DMS53 treated with DMSO at 0.1 percent for 48 hours (cell line): ENCODE measurements at regions not wholly inside any gene's neighbourhood (a gene's known extent, or its start where the extent isn't known, plus 50 kb on each side); places are given as distances from the start of the nearest gene placed in this dataset.

ENCODE experiments used
- DNase-seq: peaks from one replicate; lab custom pipeline; 2025; ENCODE audit not compliant: unreplicated experiment; lab: John Stamatoyannopoulos, UW

DNA sequence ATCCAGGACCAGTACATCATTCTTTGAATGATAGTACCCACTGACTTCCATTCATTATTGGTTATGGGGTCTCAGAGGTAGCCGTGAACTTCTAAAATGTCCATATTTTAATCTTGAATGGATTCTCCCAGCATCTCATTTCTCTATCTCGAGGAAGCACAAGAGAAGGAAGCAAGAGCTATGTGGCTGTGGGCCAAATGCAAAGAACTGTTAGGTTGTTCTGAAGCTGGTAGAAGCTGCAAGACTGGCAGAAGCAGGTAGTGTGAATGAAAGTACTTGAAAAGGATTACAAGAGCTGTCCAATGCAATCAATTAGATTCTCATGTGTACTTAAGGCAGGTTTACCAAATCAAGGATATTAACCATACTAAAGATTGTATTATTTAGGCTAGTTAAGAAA lies 1131.8 kb downstream of the GRIK2 start:
- peak; percentile 18 for DNase-seq

DNA sequence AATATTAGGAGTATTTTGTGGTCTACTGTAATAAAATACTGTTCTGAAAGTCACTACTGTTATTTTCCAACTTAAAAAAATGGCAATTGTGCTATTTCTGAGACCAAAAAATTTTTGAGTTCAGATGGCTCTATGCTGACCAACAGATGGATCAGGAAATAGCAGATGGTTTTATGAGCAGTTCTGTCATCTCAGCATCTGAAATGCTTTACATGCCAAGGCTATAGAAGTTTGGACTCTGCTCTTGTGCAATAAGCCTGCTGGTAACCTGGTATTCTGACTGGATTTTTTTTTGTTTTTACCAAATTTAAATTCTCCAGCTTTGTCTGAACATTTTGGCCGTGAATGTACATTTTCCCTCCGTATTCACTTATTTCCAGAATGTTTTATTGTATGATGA lies 1127.5 kb downstream of the GRIK2 start:
- no peak for DNase-seq

DNA sequence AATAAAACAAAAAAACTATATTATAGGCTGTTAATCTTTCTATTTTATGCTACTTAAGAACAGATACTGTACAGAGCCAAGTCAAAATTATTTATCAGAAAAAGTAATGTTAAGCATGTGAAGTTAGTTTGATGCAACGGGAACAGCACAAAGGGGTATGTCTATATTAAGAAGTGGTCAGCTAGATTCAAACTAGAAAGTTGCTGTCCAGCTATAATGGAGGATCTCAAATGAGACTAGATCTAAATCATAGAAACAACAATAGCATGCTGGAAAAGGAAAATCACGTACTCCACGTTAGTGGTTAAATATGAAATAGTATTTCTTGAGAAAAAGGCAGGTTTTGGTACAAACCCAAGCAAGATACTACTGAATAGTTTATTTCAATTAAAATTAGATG lies 1124.0 kb downstream of the GRIK2 start:
- DNase-seq, result no peak

DNA sequence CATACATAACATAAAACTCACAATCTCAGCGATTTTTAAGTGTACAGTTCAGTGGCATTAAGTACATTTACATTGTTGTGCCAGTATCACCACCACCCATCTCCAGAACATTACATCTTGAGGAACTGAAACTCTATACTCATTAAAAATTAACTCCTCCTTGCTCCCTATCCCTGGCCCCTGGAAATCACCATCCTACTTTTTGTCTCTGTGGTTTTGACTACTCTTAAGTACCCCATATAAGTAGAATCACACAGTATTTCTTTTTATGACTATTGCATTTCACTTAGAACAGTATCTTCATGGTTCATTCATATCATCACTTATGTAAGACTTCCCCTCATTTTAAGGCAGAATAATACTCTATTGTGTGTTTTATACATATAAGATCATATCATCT lies 1108.1 kb downstream of the GRIK2 start:
- no peak for DNase-seq

DNA sequence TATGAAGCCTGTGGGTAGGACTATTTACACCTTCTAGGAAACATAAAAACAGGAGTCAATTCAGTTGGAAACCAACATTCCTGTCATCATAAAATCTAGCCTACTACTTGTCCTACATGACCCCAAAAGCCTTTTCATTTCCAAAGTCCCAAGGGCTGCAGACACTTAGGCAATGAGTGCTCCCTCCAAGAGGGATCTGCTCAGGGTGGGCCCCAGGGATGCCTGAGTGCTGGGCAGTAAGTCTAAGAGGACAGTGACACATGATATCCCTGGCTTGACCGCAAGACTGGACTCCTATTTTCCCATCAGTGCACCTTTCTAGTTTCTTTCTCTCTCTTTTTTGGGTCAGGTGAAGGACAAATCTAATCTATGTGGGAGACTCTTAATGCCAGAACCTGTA lies 1101.3 kb downstream of the GRIK2 start:
- DNase-seq, result no peak

DNA sequence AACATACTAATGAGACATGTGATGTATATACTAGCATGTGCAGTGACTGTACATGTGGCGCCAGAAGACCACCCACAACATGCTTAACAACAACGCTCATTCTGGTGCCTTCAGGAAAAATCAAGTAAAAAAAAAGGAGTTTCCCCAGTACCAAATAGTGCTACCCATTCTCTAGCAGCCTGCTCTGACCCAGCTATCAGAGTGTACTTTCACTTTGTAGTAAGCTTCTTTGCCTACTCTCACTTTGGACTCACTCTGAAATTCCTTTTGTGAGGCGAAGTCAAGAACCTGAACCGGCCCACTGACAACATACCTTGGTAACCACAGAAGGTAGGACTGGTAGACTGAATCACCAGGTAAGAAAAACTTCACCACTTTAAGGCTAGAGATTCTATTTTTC lies 1100.0 kb downstream of the GRIK2 start:
- DNase-seq, result no peak

DNA sequence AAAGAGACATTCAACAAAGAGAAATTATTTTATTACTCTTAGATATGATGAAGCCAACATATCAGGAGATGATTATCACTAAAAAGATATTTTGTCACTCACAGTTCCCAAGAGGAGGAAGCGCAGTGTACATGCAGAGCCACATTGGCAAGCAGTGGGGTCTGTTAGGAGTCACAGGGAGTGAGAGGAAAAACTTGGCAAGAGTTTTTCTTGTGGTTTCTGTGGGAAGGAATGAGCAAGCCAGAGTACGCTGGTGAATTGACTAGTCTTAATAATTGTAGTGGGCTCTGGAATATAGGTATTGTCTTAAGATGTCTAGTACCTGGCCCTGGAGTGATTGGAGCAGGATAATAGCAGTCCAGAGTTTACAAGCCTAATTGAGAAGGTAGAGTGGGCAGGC lies 1095.2 kb downstream of the GRIK2 start:
- DNase-seq, result no peak

DNA sequence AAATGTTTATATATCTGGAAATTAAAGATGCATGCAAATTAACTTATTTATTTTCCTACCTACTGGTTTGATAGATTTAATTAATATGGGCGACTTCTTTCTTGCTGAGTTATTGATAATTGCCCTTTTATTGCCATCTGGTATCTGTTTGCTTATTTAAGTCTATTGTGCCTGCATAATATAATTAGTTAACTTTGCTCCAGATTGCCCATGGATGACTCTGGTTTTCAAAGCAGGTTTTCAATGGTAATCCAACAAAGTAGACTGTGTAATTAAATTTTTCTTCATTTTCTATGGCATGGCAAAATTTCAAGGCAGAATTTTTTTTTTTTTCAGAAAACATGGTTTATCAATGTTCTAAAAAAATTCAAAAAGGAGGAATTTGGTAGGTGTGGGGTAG lies 1092.0 kb downstream of the GRIK2 start:
- no peak for DNase-seq

DNA sequence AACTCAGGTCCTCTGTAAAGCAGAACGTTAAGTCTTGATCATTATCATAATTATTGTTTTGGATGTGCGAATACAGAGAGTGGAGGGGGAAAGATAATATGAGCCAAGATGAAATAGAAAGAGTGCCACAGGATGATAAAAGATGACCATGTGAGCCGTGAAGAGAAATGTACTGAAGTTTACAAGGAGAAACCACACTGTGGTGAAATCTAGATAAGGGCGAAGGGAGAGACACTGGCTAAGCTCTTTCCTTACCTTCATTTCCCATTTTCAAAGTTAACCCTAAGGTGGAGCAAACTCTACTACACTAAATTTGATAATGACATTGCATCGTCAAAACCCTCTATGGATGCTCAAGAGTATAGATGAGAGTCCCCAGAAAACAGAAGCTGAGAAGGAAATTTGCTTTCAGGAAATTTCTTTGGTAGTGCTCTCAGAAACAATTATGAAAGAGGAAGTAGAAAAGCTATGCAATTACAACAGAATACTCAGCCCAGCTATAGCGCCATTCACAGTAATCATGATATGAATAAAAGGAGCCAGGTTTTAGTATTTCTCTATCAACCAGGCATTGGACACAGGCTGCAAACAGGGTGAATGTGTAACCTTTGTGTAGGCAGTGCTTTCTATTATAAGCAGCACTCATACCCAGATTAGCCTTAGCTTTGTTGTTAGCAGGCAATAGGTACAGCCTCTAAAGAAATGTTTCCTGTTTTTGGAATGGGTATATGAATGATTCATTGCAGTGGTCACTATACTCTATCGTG lies 1080.7 kb downstream of the GRIK2 start:
- DNase-seq, result no peak

DNA sequence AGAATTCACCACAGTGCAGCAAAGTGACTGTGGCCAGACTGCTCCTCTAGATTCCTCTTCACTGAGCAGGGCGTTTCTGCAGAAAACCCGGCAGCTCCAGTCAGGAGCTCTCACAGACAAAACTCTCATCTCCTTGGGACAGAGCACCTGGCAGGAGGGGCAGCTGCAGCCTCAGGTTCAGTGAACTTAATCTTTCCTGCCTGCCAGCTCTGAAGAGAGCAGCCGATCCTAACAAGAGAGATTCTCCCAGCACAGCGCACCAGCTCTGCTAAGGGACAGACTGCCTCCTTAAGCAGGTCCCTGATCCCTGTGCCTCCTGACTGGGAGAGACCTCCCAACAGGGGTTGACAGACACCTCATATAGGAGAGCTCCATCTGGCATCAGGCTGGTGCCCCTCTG lies 1065.5 kb downstream of the GRIK2 start:
- DNase-seq, result no peak

DNA sequence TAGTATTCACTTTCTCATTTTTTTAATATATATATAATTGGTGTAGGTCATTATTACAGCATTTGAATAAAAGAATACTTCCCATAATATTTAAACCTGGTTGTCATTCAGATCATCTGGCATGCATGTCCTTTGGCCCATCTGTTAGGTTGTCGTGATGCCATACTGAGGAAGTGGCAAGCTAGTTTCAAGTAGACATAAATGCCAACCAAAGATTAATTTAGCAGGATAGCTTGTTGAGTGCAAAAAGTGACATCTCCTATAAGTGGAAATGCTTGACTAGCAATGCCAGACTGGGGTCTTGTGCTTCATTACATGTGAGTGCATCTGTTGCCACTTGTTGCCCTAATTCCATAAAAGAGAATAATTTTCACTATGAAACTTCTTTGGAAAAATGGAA lies 1044.7 kb downstream of the GRIK2 start:
- no peak for DNase-seq

DNA sequence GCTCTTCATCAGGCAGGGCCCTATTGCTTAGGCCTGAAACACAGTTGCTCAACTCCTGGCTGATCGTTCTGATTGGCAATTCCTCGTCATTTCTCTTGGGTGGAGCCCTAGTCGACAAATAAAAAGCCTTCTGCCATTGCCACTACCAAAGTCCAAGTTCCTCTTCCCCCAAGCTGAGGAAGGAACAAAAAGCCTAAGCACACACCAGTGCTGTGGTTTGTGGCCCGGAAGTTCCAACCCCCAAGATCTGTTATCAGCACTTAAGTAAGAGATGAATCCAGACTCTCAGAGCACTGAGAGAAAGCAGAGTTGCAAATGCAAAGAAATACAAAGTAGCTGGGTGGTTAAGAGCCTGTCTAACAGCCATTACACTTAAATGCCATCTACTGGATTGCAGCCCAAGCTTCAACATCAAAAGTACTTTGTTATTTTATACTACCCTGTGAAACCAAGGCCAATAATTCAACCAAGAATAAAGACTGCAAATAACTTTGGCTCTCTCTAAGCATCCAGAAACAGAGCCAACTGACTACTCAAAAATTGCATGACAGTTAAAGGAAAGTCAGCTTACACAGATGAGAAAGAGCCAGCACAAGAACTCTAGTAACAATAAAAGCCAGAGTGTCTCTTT lies 1024.0 kb downstream of the GRIK2 start:
- DNase-seq, result no peak

DNA sequence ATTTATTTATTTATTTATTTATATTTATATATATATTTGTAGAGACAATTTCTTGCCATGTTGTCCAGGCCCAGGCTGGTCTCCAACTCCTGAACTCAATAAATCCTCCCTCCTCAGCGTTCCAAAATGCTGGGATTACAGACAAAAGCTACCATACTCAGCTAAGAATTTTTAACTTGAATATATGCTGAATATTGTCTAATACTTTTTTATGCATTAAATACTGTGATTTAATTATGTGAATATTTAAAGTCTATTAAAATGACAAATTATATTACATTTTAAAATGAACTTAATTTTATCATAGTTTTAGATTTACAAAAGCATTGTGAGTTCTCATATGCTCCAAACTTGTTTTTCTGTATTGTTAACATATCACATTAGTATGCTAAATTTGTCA lies 1022.4 kb downstream of the GRIK2 start:
- DNase-seq, result no peak

DNA sequence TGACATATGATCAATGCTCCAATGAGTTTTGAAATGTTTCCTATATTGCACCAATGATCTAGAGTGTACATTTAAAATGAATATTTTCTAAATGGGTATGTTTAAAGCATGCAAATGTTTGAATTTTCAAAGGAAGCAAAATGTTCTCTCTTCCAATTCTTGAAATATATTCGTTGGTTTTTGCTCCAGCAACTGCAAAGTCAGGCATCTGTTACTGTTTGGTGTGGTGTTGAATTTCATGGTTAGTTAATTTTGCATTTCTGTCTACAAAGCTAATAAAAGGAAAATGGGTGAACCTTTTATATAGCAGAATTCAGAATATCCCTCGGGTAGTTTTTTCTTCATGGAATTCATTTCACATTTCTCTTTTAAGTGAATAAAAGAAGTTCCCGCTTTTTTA lies 1018.3 kb downstream of the GRIK2 start:
- no peak for DNase-seq

DNA sequence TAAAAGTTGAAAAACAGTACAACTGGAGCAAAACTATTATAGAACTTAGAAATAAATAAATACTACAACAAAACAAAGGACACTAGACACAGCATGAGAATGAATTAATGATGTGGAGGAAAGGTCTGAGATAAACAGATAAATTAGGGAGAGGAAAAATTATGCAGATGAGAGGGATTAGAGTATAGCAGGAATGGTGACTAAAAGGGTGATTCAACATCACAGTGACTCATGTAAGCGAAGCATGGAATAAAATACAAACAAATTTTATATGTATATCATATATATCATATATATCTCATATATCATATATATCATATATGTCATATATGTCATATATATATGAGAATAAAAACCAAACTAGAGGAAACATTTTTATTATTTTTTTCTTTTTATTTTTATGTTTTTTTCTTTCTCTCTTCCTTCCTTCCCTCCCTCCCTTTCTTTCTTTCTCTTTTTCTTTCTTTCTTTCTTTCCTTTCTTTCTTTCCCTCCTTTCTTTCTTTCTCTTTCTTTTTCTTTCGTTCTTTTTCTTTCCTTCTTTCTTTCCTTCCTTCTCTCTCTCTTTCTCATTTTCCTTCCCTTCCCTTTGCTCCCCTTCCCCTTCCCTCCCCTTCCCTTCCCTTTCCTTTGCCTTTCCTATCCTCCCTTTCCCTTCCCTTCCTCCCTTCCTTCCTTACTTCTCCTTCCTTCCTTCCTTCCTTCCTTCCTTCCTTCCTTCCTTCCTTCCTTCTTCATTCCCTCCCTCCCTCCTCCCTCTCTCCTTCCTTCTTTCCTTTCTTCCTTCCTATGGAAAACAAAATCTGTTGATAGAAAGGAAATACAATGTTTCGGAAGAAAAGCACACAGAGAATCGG lies 1014.6 kb downstream of the GRIK2 start:
- DNase-seq, result no peak

DNA sequence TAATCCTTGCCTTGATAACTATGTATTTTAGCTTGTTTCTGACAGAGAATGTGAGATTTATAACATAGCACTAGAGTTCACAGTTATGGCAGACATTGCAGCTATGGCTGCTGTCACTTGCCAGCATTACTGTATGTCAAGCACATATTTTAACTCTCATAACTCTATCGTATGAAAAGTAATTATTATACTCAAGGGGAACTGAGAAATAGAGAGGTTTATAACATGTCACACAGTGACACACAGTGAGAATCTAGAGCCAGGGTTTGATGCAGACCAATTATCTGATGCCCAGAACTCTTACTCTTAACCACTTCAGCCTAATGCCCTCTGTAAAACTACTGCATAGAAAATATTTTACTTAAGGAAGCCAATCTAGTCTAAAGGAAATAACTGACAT lies 1012.4 kb downstream of the GRIK2 start:
- no peak for DNase-seq

DNA sequence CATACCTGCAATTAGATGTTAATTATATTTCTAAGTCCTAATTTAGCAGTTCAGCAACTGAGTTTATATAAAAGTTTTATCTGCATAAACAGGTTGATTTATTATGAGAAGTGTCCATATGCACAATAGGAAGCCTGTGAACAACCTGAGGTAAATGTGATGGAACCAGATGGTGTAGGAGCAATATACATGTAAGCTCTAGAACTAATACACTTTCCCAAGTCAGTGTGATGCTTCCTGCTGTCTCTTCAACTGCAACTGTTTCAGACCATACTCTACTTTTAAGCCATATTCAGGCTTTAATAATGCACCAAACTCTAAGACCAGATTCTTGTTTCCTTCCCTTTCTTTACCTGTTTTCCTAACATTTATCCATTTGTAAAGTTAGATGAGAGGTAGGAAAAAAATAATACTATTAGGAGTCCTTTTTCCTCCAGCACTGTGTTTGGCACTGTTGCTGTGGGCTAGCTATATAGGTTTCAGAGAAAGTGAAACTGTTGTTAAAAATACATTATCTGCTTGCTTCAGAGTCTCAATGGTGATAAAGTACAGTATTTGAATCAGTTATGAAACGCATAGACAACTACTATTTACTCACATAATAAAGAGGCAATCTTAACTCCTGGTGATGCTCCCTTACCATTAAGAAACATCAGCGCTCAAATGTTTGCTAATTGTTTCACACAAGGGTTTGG lies 1009.3 kb downstream of the GRIK2 start:
- no peak for DNase-seq

DNA sequence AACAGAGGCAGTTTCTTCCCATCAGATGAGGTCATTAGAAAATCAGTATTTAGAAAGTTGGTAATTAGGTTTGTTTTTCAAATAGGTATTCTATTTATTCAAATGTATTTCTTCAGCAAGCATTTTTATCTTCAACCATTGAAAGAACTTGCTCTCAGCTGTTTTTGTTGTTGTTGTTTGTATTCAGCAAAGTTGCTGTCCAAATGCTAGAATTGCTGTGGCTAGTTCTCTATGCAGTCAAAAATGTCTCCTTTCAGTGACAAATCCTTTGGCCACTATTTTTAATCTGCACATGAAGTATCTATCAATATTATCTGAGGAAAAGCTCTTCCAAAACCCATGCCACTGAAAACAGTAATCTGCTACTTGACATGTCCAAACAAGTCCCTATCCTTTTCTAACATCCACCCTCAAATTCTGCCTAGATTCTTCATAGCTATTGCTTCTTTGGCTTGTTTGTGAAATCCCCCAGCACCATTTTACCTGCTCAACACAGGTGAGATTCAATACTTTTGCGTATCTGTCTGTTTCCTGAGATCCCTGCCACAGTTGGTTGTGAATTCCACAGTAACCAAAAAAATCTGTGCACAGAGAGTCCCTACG lies 1005.4 kb downstream of the GRIK2 start:
- no peak for DNase-seq

DNA sequence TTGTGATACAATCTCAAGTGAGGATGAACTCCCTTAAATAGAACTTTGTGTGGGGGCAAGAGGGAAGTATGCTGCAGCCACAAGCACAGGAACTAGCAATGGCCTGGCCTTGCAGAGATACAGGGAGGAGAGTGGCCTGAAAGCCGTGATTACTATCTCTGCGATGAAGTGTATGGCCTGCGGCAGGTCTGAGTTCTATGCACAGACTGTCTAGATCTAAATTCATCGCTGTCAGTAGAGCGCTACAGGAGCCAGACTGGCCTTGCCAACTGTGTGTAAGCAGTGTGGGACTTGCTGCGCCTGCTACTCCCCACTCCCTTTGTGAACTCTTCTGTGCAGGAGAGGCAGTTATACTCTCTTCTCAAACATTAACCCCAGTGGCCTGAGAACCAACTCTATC lies 997.0 kb downstream of the GRIK2 start:
- no peak for DNase-seq

DNA sequence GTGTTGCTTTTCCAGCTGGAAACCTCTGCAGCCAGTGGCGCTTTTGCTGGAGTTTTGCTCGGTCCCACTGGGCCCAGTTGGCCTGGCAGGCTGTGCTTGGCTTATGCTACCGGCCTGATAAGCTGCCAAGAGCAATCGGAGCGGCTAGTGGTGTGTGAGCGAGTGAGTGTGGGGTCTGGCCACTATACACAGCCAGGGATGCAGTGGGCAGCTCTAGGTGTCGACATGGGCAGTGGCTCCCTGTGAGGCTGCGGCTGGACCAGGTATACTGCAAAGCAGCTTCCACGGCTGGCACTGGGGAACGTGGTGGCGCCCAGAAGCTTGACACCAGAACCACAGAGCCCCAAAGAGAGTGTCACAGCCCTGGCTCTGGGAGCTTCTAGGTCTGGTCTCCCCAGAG lies 996.5 kb downstream of the GRIK2 start:
- no peak for DNase-seq
